ENCODE measurements at regions not wholly inside any gene's neighbourhood (a gene's known extent, or its start where the extent isn't known, plus 50 kb on each side); places are given as distances from the start of the nearest gene placed in this dataset.

GRCh38 chr5:27313549-27313948 is 275.2 kb upstream of the CDH9 start:
- H3K27me3 ChIP-seq (ENCODE audit: insufficient read depth, low read depth) = no peaks in the 10 kb centered on the region
- no peaks in the 10 kb centered on the region for H4K20me1 ChIP-seq (ENCODE audit: insufficient read depth)
- no peak overlapping the region for H3K4me3 ChIP-seq (IDR thresholded peaks at IDR 0.05; ENCODE audit: insufficient read depth, low read depth, low read length)
- TF ChIP-seq CTCF (conservative IDR thresholded peaks at IDR 0.05; ENCODE audit: low read depth, low read length) = no peak
- H3K27ac ChIP-seq = peak overlapping the region; percentile 80; the same call in 1 of the 2 replicates
- peaks cover 71% of the 10 kb centered on the region for H3K4me1 ChIP-seq (ENCODE audit: low read depth, poor library complexity, severe bottlenecking)
- no peaks in the 10 kb centered on the region; the same call in 1 of the 2 replicates for H3K36me3 ChIP-seq (ENCODE audit: insufficient read depth)
- H3K79me2 ChIP-seq (ENCODE audit: insufficient read depth, low read depth) = no peaks in the 10 kb centered on the region
- H3K9ac ChIP-seq = peak overlapping the region; percentile 32; the same call in 1 of the 2 replicates
- H2AFZ ChIP-seq (ENCODE audit: low read depth) = peak overlapping the region; percentile 31; the same call in 1 of the 2 replicates
- H3K4me2 ChIP-seq = peak overlapping the region; percentile 44; the same call in 1 of the 2 replicates

GRCh38 chr5:27312291-27312893 is 274.0 kb upstream of the CDH9 start:
- Histone ChIP-seq H3K4me3 (IDR thresholded peaks at IDR 0.05; ENCODE audit: insufficient read depth, low read depth, low read length) (no peak overlapping the region), H2AFZ (ENCODE audit: low read depth) (peak overlapping the region; percentile 72), H3K79me2 (ENCODE audit: insufficient read depth, low read depth) (no peaks in the 10 kb centered on the region), H3K36me3 (ENCODE audit: insufficient read depth) (no peaks in the 10 kb centered on the region), H4K20me1 (ENCODE audit: insufficient read depth) (no peaks in the 10 kb centered on the region), H3K27ac (peak overlapping the region; percentile 80), H3K4me1 (ENCODE audit: low read depth, poor library complexity, severe bottlenecking) (peaks cover 68% of the 10 kb centered on the region), H3K27me3 (ENCODE audit: insufficient read depth, low read depth) (no peaks in the 10 kb centered on the region), H3K9ac (peak overlapping the region; percentile 32), H3K4me2 (peak overlapping the region; percentile 44)
- TF ChIP-seq CTCF (conservative IDR thresholded peaks at IDR 0.05; ENCODE audit: low read depth, low read length) = no peak

GRCh38 chr5:27311544-27311943 is 273.2 kb upstream of the CDH9 start:
- no peaks in the 10 kb centered on the region for H4K20me1 ChIP-seq (ENCODE audit: insufficient read depth)
- no peak overlapping the region; the same call in 1 of the 2 replicates for H3K9ac ChIP-seq
- peak overlapping the region; percentile 80 for H3K27ac ChIP-seq
- H3K79me2 ChIP-seq (ENCODE audit: insufficient read depth, low read depth) = no peaks in the 10 kb centered on the region
- peaks cover 60% of the 10 kb centered on the region for H3K4me1 ChIP-seq (ENCODE audit: low read depth, poor library complexity, severe bottlenecking)
- no peak for TF ChIP-seq CTCF (conservative IDR thresholded peaks at IDR 0.05; ENCODE audit: low read depth, low read length)
- H3K4me2 ChIP-seq = peak overlapping the region; percentile 44
- H2AFZ ChIP-seq (ENCODE audit: low read depth) = peak overlapping the region; percentile 72
- H3K36me3 ChIP-seq (ENCODE audit: insufficient read depth) = no peaks in the 10 kb centered on the region
- H3K4me3 ChIP-seq (IDR thresholded peaks at IDR 0.05; ENCODE audit: insufficient read depth, low read depth, low read length) = no peak overlapping the region
- no peaks in the 10 kb centered on the region for H3K27me3 ChIP-seq (ENCODE audit: insufficient read depth, low read depth)

GRCh38 chr5:27308153-27308552 is 269.8 kb upstream of the CDH9 start:
- no peak overlapping the region for H3K9ac ChIP-seq
- no peak overlapping the region for H3K27ac ChIP-seq
- peaks cover 30% of the 10 kb centered on the region for H3K4me1 ChIP-seq (ENCODE audit: low read depth, poor library complexity, severe bottlenecking)
- H3K36me3 ChIP-seq (ENCODE audit: insufficient read depth) = no peaks in the 10 kb centered on the region
- H3K79me2 ChIP-seq (ENCODE audit: insufficient read depth, low read depth) = no peaks in the 10 kb centered on the region
- no peaks in the 10 kb centered on the region for H4K20me1 ChIP-seq (ENCODE audit: insufficient read depth)
- no peak for TF ChIP-seq CTCF (conservative IDR thresholded peaks at IDR 0.05; ENCODE audit: low read depth, low read length)
- H2AFZ ChIP-seq (ENCODE audit: low read depth) = no peak overlapping the region
- no peaks in the 10 kb centered on the region for H3K27me3 ChIP-seq (ENCODE audit: insufficient read depth, low read depth)
- H3K4me3 ChIP-seq (IDR thresholded peaks at IDR 0.05; ENCODE audit: insufficient read depth, low read depth, low read length) = no peak overlapping the region
- H3K4me2 ChIP-seq = no peak overlapping the region
